Ascending aorta (tissue), 2 donors: ENCODE measurements at regions not wholly inside any gene's neighbourhood (a gene's known extent, or its start where the extent isn't known, plus 50 kb on each side); places are given as distances from the start of the nearest gene placed in this dataset.

ENCODE experiments used
- DNase-seq, 2 donors: peaks; one replicate each; pipeline ENCODE4 v3.0.0-alpha.2; 2019; ENCODE audit warnings: low spot score in 2 of 2
- H3K27ac ChIP-seq, 2 donors: fragments of 200-600 bp; sonication (generic); one replicate each; pipeline ENCODE4 v1.5.1; 2016 to 2017; ENCODE audit warnings: mild to moderate bottlenecking in 1 of 2
- H3K27me3 ChIP-seq: fragments of 200-600 bp; sonication (generic); one replicate; pipeline ENCODE4 v1.5.1; 2017
- H3K36me3 ChIP-seq, 2 donors: fragments of 200-600 bp; sonication (generic); one replicate each; pipeline ENCODE4 v1.5.1; 2016
- H3K4me1 ChIP-seq, 2 donors: fragments of 200-600 bp; sonication (generic); one replicate each; pipeline ENCODE4 v1.5.1; 2016 to 2017; ENCODE audit warnings: mild to moderate bottlenecking in 1 of 2
- H3K4me3 ChIP-seq, 2 donors: fragments of 200-600 bp; sonication (generic); one replicate each; pipeline ENCODE4 v1.5.1; 2016 to 2017; ENCODE audit warnings: mild to moderate bottlenecking in 1 of 2
- H3K9me3 ChIP-seq, 2 donors: fragments of 200-600 bp; sonication (generic); one replicate each; pipeline ENCODE4 v1.5.1; 2016
- intact Hi-C: fragments of 100-400 bp; cut with DNase I; formaldehyde crosslinking; loops from one replicate; pipeline ENCODE4 v1.15.1; 2023
- TF ChIP-seq, protein P1 (sequence below), 3 experiments: fragments of 200-600 bp in 2 of 3; fragments of 450-650 bp in 1 of 3; sonication (generic) in 2 of 3; IDR thresholded peaks; one replicate each; pipeline ENCODE4 v1.5.1; 2016 to 2019; ENCODE audit warnings: antibody characterized with exemption in 3 of 3, mild to moderate bottlenecking in 1 of 3, moderate library complexity in 1 of 3

DNA sequence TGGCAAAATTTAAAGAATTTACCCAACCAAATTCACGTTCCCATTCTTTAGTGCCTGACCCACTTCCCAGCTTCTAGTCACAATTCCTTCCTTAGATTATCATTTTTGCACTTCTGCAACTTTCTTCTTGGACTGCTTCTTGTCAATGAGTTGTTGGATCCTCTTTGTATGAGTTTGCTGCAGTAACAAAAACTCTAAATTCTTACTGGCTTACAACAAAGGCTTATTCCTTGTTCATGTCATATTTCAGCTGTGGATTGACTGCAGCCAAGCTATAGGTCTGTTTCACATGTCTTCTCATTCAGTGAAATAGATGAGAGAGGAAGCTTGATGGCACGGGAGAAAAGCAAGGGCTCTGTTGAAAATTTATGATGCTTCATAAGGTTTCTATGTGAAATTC lies 50.4 kb upstream of the TGFBR2 start:
- TF ChIP-seq, protein P1, sequence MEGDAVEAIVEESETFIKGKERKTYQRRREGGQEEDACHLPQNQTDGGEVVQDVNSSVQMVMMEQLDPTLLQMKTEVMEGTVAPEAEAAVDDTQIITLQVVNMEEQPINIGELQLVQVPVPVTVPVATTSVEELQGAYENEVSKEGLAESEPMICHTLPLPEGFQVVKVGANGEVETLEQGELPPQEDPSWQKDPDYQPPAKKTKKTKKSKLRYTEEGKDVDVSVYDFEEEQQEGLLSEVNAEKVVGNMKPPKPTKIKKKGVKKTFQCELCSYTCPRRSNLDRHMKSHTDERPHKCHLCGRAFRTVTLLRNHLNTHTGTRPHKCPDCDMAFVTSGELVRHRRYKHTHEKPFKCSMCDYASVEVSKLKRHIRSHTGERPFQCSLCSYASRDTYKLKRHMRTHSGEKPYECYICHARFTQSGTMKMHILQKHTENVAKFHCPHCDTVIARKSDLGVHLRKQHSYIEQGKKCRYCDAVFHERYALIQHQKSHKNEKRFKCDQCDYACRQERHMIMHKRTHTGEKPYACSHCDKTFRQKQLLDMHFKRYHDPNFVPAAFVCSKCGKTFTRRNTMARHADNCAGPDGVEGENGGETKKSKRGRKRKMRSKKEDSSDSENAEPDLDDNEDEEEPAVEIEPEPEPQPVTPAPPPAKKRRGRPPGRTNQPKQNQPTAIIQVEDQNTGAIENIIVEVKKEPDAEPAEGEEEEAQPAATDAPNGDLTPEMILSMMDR (IDR thresholded peaks at IDR 0.05) = no peak
- Histone ChIP-seq H3K27me3 (no peaks in the 10 kb centered on the region), H3K4me3 (no peak overlapping the region), H3K4me1 (no peaks in the 10 kb centered on the region), H3K36me3 (no peaks in the 10 kb centered on the region), H3K9me3 (no peaks in the 10 kb centered on the region), H3K27ac (no peak overlapping the region)
- intact Hi-C loops = no loop called here
- no peak for DNase-seq
